ENCODE measurements at regions not wholly inside any gene's neighbourhood (a gene's known extent, or its start where the extent isn't known, plus 50 kb on each side); places are given as distances from the start of the nearest gene placed in this dataset.

GRCh38 chr14:101221549-101222160 is 318.1 kb upstream of the RTL1 start:
- Histone ChIP-seq H3K9me3 (replicated peaks) (no peaks in the 10 kb centered on the region), H3K27me3 (ENCODE audit: low read depth) (peaks cover 64% of the 10 kb centered on the region), H3K27ac (replicated peaks) (no peak overlapping the region), H3K36me3 (no peaks in the 10 kb centered on the region), H3K4me3 (no peak overlapping the region), H3K4me1 (no peaks in the 10 kb centered on the region)
- intact Hi-C loops (cut with micrococcal nuclease) = no loop called here
- TF ChIP-seq, protein P1, sequence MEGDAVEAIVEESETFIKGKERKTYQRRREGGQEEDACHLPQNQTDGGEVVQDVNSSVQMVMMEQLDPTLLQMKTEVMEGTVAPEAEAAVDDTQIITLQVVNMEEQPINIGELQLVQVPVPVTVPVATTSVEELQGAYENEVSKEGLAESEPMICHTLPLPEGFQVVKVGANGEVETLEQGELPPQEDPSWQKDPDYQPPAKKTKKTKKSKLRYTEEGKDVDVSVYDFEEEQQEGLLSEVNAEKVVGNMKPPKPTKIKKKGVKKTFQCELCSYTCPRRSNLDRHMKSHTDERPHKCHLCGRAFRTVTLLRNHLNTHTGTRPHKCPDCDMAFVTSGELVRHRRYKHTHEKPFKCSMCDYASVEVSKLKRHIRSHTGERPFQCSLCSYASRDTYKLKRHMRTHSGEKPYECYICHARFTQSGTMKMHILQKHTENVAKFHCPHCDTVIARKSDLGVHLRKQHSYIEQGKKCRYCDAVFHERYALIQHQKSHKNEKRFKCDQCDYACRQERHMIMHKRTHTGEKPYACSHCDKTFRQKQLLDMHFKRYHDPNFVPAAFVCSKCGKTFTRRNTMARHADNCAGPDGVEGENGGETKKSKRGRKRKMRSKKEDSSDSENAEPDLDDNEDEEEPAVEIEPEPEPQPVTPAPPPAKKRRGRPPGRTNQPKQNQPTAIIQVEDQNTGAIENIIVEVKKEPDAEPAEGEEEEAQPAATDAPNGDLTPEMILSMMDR (IDR thresholded peaks at IDR 0.05; ENCODE audit: borderline replicate concordance) = no peak
- DNase-seq = no peak

GRCh38 chr14:101222362-101223070 is 319.0 kb upstream of the RTL1 start:
- Histone ChIP-seq H3K27me3 (ENCODE audit: low read depth) (peaks cover 62% of the 10 kb centered on the region), H3K9me3 (replicated peaks) (no peaks in the 10 kb centered on the region), H3K4me3 (no peak overlapping the region), H3K4me1 (no peaks in the 10 kb centered on the region), H3K27ac (replicated peaks) (no peak overlapping the region), H3K36me3 (no peaks in the 10 kb centered on the region)
- TF ChIP-seq, protein P1 (IDR thresholded peaks at IDR 0.05; ENCODE audit: borderline replicate concordance) = no peak
- intact Hi-C loops (cut with micrococcal nuclease) = no loop called here
- DNase-seq = no peak

- no peaks in the 10 kb centered on the region for H3K36me3 ChIP-seq
- H3K27me3 ChIP-seq (ENCODE audit: low read depth) = peaks cover 56% of the 10 kb centered on the region
- intact Hi-C loops (cut with micrococcal nuclease) = no loop called here
- H3K9me3 ChIP-seq (replicated peaks) = no peaks in the 10 kb centered on the region
- no peaks in the 10 kb centered on the region for H3K4me1 ChIP-seq
- H3K27ac ChIP-seq (replicated peaks) = no peak overlapping the region
- no peak overlapping the region for H3K4me3 ChIP-seq
- DNase-seq = no peak
- TF ChIP-seq, protein P1 (IDR thresholded peaks at IDR 0.05; ENCODE audit: borderline replicate concordance) = no peak
Observed at GRCh38 chr14:101223127-101223526, 319.6 kb upstream of the RTL1 start.

- DNase-seq = no peak
- Histone ChIP-seq H3K4me1 (no peaks in the 10 kb centered on the region), H3K36me3 (no peaks in the 10 kb centered on the region), H3K4me3 (no peak overlapping the region), H3K27me3 (ENCODE audit: low read depth) (peaks cover 53% of the 10 kb centered on the region), H3K9me3 (replicated peaks) (no peaks in the 10 kb centered on the region), H3K27ac (replicated peaks) (no peak overlapping the region)
- intact Hi-C loops (cut with micrococcal nuclease) = no loop called here
- TF ChIP-seq, protein P1 (IDR thresholded peaks at IDR 0.05; ENCODE audit: borderline replicate concordance) = no peak
Observed at GRCh38 chr14:101223561-101224162, 320.1 kb upstream of the RTL1 start.

DNA sequence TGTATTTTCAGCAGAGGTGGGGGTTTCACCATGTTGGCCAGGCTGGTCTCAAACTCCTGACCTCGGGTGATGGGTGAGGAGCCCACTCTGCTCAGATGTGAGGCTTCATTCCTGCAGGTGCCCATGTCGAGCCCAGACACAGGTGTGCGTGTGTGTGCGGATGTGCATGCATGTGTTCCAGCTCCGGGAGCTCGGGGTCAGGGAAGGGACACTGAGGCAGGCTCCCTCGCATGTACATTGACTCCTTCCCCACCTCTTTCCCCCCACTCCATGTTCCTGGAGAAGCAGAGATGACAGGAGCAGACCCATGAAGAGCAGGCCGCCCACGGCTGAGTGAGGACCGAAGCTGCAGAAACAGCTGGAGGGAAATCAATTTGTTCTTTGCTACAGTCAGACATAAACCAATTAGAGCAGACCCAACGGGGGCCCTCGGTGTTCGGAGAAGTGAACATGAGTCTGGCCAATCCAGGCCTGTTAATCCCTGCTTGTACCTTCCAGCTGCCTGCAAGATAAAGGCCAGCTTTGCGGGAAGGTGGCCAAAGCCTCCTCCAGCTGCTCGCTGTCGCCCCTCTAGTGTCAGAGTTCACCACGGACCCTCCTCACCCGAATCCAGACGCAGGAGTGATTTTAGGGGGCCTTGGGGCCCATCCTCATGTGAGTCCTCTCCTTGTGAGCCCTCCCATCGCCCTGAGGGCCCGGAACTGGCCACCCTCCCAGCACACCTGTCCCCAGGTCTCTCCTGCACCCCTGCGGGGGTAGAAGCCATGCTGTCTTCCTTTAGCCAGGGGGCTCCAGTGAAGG is 321.0 kb upstream of the RTL1 start:
- peaks cover 53% of the 10 kb centered on the region for H3K27me3 ChIP-seq (ENCODE audit: low read depth)
- intact Hi-C loops (cut with micrococcal nuclease) = no loop called here
- H3K9me3 ChIP-seq (replicated peaks) = no peaks in the 10 kb centered on the region
- H3K4me1 ChIP-seq = no peaks in the 10 kb centered on the region
- DNase-seq = no peak
- no peak overlapping the region for H3K27ac ChIP-seq (replicated peaks)
- no peaks in the 10 kb centered on the region for H3K36me3 ChIP-seq
- TF ChIP-seq, protein P1 (IDR thresholded peaks at IDR 0.05; ENCODE audit: borderline replicate concordance) = no peak
- H3K4me3 ChIP-seq = no peak overlapping the region
